AG10803 (cell line): ENCODE measurements at regions not wholly inside any gene's neighbourhood (a gene's known extent, or its start where the extent isn't known, plus 50 kb on each side); places are given as distances from the start of the nearest gene placed in this dataset.
"Not testable (repeated sequence)": the region's sequence is repeated elsewhere in the genome, so short reads cannot be mapped to it uniquely, and the experiment has no call there.

ENCODE experiments used
- DNase-seq: peaks from one replicate; pipeline ENCODE4 v3.0.0; 2010; ENCODE audit warnings: low read depth
- H3K4me3 ChIP-seq: 2 replicates; pipeline ENCODE4 v1.5.1; 2011; ENCODE audit warnings: mild to moderate bottlenecking, low read length, control low read depth
- TF ChIP-seq, protein P1 (sequence below): conservative IDR thresholded peaks from 2 replicates; pipeline ENCODE4 v1.5.1; 2011; ENCODE audit warnings: mild to moderate bottlenecking, low read length, control low read depth, inconsistent platforms

DNA sequence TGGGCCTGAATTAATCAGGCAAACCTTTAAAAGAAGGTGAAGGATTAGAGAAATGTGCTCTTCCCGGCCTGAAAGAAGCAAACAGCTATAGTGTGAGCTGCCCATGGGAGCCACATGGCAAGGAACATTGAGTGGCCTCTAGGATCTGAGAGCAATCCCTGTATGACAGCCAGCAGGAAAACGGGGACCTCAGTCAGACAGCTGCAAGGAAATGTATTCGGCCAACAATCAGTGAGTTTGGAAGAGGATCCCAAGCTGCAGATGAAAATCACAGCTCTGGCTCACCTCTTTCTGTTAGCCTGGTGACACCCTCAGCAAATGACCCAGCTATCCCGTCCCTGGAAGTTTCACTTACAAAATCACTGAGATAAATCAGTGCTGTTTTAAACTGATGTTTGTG, 309.2 kb downstream of the SH3GL2 start:
- TF ChIP-seq, protein P1, sequence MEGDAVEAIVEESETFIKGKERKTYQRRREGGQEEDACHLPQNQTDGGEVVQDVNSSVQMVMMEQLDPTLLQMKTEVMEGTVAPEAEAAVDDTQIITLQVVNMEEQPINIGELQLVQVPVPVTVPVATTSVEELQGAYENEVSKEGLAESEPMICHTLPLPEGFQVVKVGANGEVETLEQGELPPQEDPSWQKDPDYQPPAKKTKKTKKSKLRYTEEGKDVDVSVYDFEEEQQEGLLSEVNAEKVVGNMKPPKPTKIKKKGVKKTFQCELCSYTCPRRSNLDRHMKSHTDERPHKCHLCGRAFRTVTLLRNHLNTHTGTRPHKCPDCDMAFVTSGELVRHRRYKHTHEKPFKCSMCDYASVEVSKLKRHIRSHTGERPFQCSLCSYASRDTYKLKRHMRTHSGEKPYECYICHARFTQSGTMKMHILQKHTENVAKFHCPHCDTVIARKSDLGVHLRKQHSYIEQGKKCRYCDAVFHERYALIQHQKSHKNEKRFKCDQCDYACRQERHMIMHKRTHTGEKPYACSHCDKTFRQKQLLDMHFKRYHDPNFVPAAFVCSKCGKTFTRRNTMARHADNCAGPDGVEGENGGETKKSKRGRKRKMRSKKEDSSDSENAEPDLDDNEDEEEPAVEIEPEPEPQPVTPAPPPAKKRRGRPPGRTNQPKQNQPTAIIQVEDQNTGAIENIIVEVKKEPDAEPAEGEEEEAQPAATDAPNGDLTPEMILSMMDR = no peak
- H3K4me3 ChIP-seq = no peak overlapping the region
- DNase-seq = no peak

DNA sequence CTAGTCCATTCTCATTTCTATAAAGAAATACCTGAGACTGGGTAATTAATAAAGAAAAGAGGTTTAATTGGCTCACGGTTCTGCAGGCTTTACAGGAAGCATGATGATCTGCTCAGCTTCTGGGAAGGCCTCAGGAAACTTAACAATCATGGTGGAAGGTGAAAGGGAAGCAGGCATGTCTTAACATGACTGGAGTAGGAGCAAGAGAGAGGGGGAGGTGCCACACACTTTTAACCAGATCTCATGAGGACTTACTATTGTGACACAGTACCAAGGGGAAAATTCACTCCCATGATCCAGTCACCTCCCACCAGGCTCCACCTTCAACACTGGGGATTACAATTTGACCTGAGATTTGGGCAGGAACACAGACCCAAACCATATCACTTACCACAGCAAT, 310.1 kb downstream of the SH3GL2 start:
- not testable (repeated sequence) for H3K4me3 ChIP-seq
- peak; percentile 4 for DNase-seq

DNA sequence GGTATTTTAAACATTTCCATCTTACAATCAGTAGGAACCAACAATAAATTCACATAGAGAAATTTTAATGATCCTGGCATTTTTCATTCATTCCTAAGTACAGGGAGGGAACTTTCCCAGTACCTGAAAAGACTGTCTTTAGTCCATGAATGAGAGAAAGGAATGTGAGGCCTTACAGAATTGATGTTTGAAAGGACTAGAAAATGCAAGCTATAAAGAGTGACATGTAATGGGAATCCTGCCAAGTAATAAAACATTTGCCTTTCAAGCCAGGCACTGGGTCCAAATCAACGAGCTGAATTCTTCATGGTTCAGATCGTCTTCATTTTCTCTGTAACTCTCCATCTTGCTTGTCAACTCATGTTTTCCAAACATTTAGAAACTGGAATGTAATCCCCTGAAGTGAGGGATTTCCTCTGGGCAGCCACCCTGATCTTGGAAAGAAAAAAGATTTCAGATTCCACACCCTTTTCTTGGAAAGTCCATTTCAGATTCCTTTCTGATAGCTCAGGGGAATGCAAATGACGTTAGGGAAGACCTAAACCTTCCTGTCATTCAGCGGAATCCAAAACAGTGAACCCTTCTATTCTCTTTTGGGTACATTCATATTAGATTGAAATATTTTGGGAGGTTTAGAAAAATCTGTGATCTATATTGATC, 315.8 kb downstream of the SH3GL2 start:
- no peak for DNase-seq
- H3K4me3 ChIP-seq = no peak overlapping the region
- TF ChIP-seq, protein P1 = no peak

DNA sequence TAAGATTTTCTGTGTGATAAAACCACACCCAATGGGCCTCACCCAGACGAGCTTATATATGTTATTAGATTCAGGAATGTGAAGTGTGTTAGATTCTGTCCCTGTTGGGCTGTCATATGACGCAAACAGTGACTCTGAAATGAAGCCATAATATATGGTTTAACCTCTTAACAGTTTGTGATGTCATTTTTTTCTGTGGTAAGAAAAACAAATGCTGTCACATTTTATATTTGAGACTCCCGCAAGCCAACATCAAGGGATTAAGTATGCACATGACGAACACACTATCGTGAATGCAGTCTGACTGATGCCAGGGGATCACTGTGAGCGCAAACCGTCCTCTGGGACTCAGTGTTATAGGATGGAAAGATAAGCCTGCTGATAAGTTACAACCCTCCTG, 321.7 kb downstream of the SH3GL2 start:
- TF ChIP-seq, protein P1 = no peak
- no peak overlapping the region for H3K4me3 ChIP-seq
- no peak for DNase-seq

DNA sequence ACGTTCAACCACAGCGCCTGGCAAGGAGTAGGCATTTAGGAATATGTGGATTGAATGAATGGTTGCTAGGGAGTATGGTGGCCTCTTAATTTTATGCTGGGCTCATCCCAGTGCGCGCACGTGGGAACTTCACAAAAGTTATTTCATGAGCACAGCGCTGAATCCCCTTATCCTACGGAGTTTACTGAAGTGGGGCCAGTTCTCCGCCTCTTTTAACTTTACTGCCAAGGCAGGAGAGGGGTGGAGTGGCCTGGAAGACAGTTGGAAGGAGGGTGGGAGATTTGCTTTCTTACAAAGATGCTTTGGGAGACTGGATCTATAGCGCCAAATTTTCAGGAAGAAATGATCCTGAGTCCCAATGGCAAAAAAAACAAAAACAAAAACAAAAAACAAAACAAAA, 326.5 kb downstream of the SH3GL2 start:
- DNase-seq = no peak
- TF ChIP-seq, protein P1 = no peak
- no peak overlapping the region for H3K4me3 ChIP-seq

DNA sequence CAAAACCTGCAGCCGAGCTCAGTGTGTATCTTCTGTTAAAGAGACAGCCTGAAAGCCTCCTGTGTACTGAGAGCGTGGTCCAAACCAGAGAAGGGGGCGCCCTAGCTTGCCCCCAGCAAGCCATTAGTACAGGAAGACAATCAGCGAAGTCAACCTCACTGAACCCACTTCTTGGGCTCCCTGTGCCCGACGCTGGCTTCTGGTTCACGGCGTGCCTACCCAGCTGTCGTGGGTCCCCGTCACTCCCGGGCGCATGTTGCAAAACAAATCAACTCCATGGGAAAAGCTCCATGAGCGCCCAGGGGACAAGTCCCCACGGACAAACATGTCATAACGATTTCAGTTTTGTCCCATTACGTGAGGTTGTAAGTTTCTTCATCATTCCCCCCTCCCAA, 326.9 kb downstream of the SH3GL2 start:
- TF ChIP-seq, protein P1 = no peak
- DNase-seq = no peak
- no peak overlapping the region for H3K4me3 ChIP-seq

DNA sequence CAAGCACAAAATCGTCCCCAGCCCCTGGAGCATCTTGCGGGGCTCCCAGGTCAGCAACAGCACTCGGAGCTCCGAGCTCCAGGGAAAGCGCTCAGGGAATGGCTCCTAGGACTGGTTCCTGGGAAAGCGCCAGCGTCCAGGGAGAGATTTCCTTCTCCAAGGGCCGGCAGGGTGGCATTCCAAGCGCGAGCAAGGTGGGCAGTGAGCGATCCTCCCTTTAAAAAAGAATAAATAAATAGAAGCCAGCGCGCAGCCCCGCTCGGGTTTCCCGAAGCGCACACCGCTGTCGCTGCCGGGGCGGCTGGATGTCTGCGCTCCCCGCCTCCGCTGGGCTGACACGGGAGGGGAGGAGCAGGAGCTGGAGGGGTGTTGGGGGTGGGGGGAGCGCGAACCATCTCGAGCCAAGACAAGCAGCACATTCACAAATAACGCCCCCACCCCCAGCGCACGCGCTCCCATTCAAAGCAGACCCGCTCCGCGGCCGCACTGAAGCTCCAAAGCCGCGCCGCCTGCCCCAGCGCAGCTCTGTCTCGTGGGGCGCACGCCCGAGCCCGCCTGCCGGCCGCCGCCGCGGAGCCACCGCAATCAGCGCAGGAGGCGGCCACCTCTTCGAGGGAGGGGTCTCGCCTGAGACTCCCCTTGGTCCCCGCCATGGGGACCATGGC, 327.4 kb downstream of the SH3GL2 start:
- no peak for DNase-seq
- TF ChIP-seq, protein P1 = no peak
- no peak overlapping the region for H3K4me3 ChIP-seq
